CD14-positive monocyte (primary cell): ENCODE measurements at regions not wholly inside any gene's neighbourhood (a gene's known extent, or its start where the extent isn't known, plus 50 kb on each side); places are given as distances from the start of the nearest gene placed in this dataset.

Experiments used
- DNase-seq, 3 donors: peaks; one replicate each; pipeline ENCODE4 v3.0.0-alpha.2; 2011 to 2022
- H2AFZ ChIP-seq: 2 replicates; pipeline ENCODE4 v1.6.0; 2012; ENCODE audit warnings: mild to moderate bottlenecking, low read depth, low read length, inconsistent platforms; ENCODE audit not compliant: insufficient read depth, poor library complexity, severe bottlenecking
- H3K27ac ChIP-seq, 2 donors: 1 replicate in 1 of 2; 2 replicates in 1 of 2; pipeline ENCODE4 v1.5.1; 2012 to 2013; ENCODE audit warnings: low read length in 2 of 2, control low read depth in 1 of 2, inconsistent platforms in 1 of 2, low read depth in 1 of 2, mild to moderate bottlenecking in 1 of 2
- H3K27me3 ChIP-seq, 2 donors: one replicate each; pipeline versions ENCODE4 v1.6.0 to v1.6.1; 2011 to 2013; ENCODE audit warnings: low read length in 2 of 2; ENCODE audit not compliant: control insufficient read depth in 2 of 2, insufficient read depth in 2 of 2
- H3K36me3 ChIP-seq, 2 donors: replicated peaks in 1 of 2; 1 replicate in 1 of 2; 2 replicates in 1 of 2; pipeline versions ENCODE4 v1.5.1 to v1.6.1; 2012 to 2013; ENCODE audit warnings: low read length in 2 of 2, control low read depth in 1 of 2, inconsistent platforms in 1 of 2, mild to moderate bottlenecking in 1 of 2; ENCODE audit not compliant: insufficient read depth in 2 of 2, control insufficient read depth in 1 of 2
- H3K4me1 ChIP-seq, 2 donors: 1 replicate in 1 of 2; 2 replicates in 1 of 2; pipeline versions ENCODE4 v1.5.1 to v1.6.1; 2012 to 2013; ENCODE audit warnings: low read length in 2 of 2, control low read depth in 1 of 2, inconsistent platforms in 1 of 2, mild to moderate bottlenecking in 1 of 2, moderate library complexity in 1 of 2; ENCODE audit not compliant: insufficient read depth in 2 of 2, control insufficient read depth in 1 of 2
- H3K4me2 ChIP-seq: replicated peaks from 2 replicates; pipeline ENCODE3; 2012; ENCODE audit warnings: low read length, moderate library complexity, mild to moderate bottlenecking; ENCODE audit not compliant: poor library complexity, severe bottlenecking; ENCODE audit errors: extremely low read depth
- H3K4me3 ChIP-seq, 3 experiments: fragments of 200-600 bp in 1 of 3; sonication (generic) in 1 of 3; replicated peaks in 1 of 3; 1 replicate in 2 of 3; 2 replicates in 1 of 3; pipeline ENCODE4 v1.5.1; 2011 to 2013; ENCODE audit warnings: low read length in 3 of 3, mild to moderate bottlenecking in 3 of 3, control low read depth in 2 of 3, low read depth in 2 of 3, inconsistent platforms in 1 of 3, moderate library complexity in 1 of 3
- H3K79me2 ChIP-seq: 2 replicates; pipeline ENCODE4 v1.6.0; 2012; ENCODE audit warnings: mild to moderate bottlenecking, control low read depth, inconsistent platforms, low read length, moderate library complexity; ENCODE audit not compliant: insufficient read depth
- H3K9ac ChIP-seq: 2 replicates; pipeline ENCODE4 v1.6.0; 2017; ENCODE audit warnings: low read length, mild to moderate bottlenecking; ENCODE audit not compliant: insufficient read depth, poor library complexity, severe bottlenecking
- H3K9me3 ChIP-seq, 2 donors: replicated peaks in 1 of 2; 1 replicate in 1 of 2; 2 replicates in 1 of 2; pipeline versions ENCODE4 v1.5.1 to v1.6.1; 2012 to 2013; ENCODE audit warnings: low read length in 2 of 2, control low read depth in 1 of 2; ENCODE audit not compliant: control insufficient read depth in 1 of 2, insufficient read depth in 1 of 2
- H4K20me1 ChIP-seq: 2 replicates; pipeline ENCODE4 v1.6.0; 2012; ENCODE audit warnings: mild to moderate bottlenecking, low read length, control low read depth, moderate library complexity; ENCODE audit not compliant: insufficient read depth
- H3K27ac Mint-ChIP-seq, 7 donors: one replicate each; pipeline ENCODE4 v1.8.0; 2020; ENCODE audit warnings: mild to moderate bottlenecking in 7 of 7, mixed read lengths in 7 of 7, moderate library complexity in 6 of 7, inconsistent platforms in 2 of 7
- H3K27me3 Mint-ChIP-seq, 3 donors: one replicate each; pipeline ENCODE4 v1.8.0; 2021 to 2022; ENCODE audit warnings: low read depth in 3 of 3, mild to moderate bottlenecking in 3 of 3, mixed read lengths in 3 of 3, moderate library complexity in 3 of 3, inconsistent platforms in 1 of 3
- H3K36me3 Mint-ChIP-seq, 2 donors: one replicate each; pipeline ENCODE4 v1.8.0; 2020; ENCODE audit warnings: mixed read lengths in 2 of 2, inconsistent platforms in 1 of 2, mild to moderate bottlenecking in 1 of 2
- H3K4me1 Mint-ChIP-seq: one replicate; pipeline ENCODE4 v1.8.0; 2020; ENCODE audit warnings: mild to moderate bottlenecking, mixed read lengths
- H3K4me3 Mint-ChIP-seq, 2 donors: one replicate each; pipeline ENCODE4 v1.8.0; 2020; ENCODE audit warnings: mild to moderate bottlenecking in 2 of 2, mixed read lengths in 2 of 2, moderate library complexity in 1 of 2
- H3K9me3 Mint-ChIP-seq, 7 donors: one replicate each; pipeline ENCODE4 v1.8.0; 2020 to 2022; ENCODE audit warnings: mixed read lengths in 7 of 7, mild to moderate bottlenecking in 6 of 7, moderate library complexity in 6 of 7, inconsistent platforms in 2 of 7
- CTCF ChIP-seq: fragments of 200-600 bp; IDR thresholded peaks from one replicate; pipeline ENCODE4 v1.8.0; 2022; ENCODE audit warnings: antibody characterized with exemption, mild to moderate bottlenecking
- WGBS: methylation state at CpG from one replicate; pipeline ENCODE4 v1.1.5; 2013; ENCODE audit warnings: missing lambda C conversion rate; ENCODE audit not compliant: insufficient coverage; 5-methylcytosine and 5-hydroxymethylcytosine counted together
- intact Hi-C, 2 donors: fragments of 100-400 bp; cut with micrococcal nuclease; formaldehyde crosslinking; loops; one replicate each; pipeline versions ENCODE4 v1.15.0 to v1.15.1; 2023

DNA sequence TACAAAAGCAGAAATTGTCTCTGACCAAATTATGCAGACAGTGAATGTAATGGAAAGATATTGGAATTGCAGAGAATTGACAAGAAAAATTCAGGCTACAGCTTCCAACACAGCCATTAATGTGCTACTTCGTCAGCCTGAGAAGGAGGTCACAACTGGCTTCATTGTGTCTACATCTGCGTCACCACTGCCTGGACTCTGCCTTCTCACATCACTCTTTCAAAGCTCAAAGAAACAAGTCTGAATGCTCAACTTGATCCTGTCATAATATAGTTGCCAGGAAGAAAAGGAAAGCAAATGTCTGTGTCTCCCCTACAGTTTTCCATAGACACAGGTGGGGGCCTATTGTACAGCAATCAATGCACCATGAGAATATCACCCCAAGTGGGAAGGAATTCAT lies 806.5 kb upstream of the CDH10 start:
- Histone ChIP-seq H3K27me3 (no peaks in the 10 kb centered on the region), H3K4me3 (no peak overlapping the region), H3K4me2 (no peak overlapping the region), H3K36me3 (no peaks in the 10 kb centered on the region), H2AFZ (no peak overlapping the region), H3K79me2 (no peaks in the 10 kb centered on the region), H3K27ac (no peak overlapping the region), H3K9ac (no peak overlapping the region), H3K9me3 (no peaks in the 10 kb centered on the region), H3K4me1 (no peaks in the 10 kb centered on the region), H4K20me1 (no peaks in the 10 kb centered on the region)
- Mint-ChIP-seq H3K4me3 (no peak overlapping the region), H3K9me3 (peaks cover 0 to 3% (median 0%) of the 10 kb centered on the region in 7 donors), H3K27me3 (peaks cover 0 to 2% (median 0%) of the 10 kb centered on the region in 3 donors), H3K27ac (no peak overlapping the region), H3K36me3 (no peaks in the 10 kb centered on the region), H3K4me1 (no peaks in the 10 kb centered on the region)
- WGBS: no CpG with 5 or more reads among the region's 2 CpGs
- TF ChIP-seq CTCF: no peak
- intact Hi-C loops: no loop called here
- no peak for DNase-seq

GRCh38 chr5:25448646-25449045 lies 803.9 kb upstream of the CDH10 start:
- Mint-ChIP-seq H3K27ac (no peak overlapping the region), H3K4me3 (no peak overlapping the region), H3K36me3 (no peaks in the 10 kb centered on the region), H3K4me1 (no peaks in the 10 kb centered on the region), H3K27me3 (peaks cover 0 to 2% (median 0%) of the 10 kb centered on the region in 3 donors), H3K9me3 (peaks cover 0 to 4% (median 2%) of the 10 kb centered on the region in 7 donors)
- no peak for DNase-seq
- Histone ChIP-seq H3K36me3 (no peaks in the 10 kb centered on the region), H4K20me1 (no peaks in the 10 kb centered on the region), H2AFZ (no peak overlapping the region), H3K4me2 (no peak overlapping the region), H3K9me3 (no peaks in the 10 kb centered on the region), H3K27me3 (no peaks in the 10 kb centered on the region), H3K4me3 (no peak overlapping the region), H3K4me1 (no peaks in the 10 kb centered on the region), H3K27ac (no peak overlapping the region), H3K79me2 (no peaks in the 10 kb centered on the region), H3K9ac (no peak overlapping the region)
- intact Hi-C loops: no loop called here
- TF ChIP-seq CTCF: no peak
- WGBS: 96% methylated on average over 6 of the region's 10 CpGs
